ENCODE measurements at regions not wholly inside any gene's neighbourhood (a gene's known extent, or its start where the extent isn't known, plus 50 kb on each side); places are given as distances from the start of the nearest gene placed in this dataset.

DNA sequence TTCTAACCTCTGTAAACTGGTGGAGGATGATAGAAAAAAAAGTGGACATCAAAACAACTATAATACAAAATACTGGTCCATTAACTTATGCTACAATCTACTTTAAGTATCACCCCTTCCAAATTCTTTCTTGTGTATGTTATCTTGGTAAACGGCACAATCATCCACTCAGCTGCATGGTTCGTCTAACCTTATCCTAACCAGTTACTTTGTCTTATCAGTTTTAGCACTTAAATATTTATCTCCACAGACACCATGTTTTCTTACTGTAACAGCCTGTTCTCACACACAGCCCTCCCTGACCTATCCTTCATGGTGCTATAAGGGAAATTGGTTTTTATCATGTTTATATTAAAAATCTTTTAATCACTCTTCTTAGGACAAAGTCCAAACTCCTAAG lies 157.2 kb downstream of the PTGER3 start:
- no peak for DNase-seq
- no peak overlapping the region for H3K27ac ChIP-seq (ENCODE audit: low read depth in 2 of 2, low read length in 2 of 2)

GRCh38 chr1:70891051-70891843 lies 156.4 kb downstream of the PTGER3 start:
- intact Hi-C loops (cut with DNase I): no loop called here
- Histone ChIP-seq H3K9ac (ENCODE audit: low read length in 3 of 3) (no peak overlapping the region), H3K27me3 (ENCODE audit: control insufficient read depth, insufficient read depth, low read length) (no peaks in the 10 kb centered on the region), H3K36me3 (ENCODE audit: control insufficient read depth in 2 of 3, insufficient read depth in 3 of 3, low read length in 3 of 3) (no peaks in the 10 kb centered on the region), H3K4me3 (ENCODE audit: low read length in 3 of 3) (no peak overlapping the region), H3K27ac (ENCODE audit: low read depth in 2 of 2, low read length in 2 of 2) (no peak overlapping the region), H3K9me3 (ENCODE audit: control insufficient read depth in 2 of 3, insufficient read depth in 1 of 3, low read length in 3 of 3) (no peaks in the 10 kb centered on the region), H3K4me1 (ENCODE audit: control insufficient read depth in 2 of 3, insufficient read depth in 2 of 3, low read depth in 1 of 3, low read length in 3 of 3) (peaks cover 0 to 3% (median 0%) of the 10 kb centered on the region in 3 donors)
- no peak for TF ChIP-seq CTCF (IDR thresholded peaks at IDR 0.05; ENCODE audit: borderline replicate concordance, extremely low read depth, insufficient read depth)
- FAIRE-seq: no peak
- no peak for DNase-seq

More for the DNA sequence above, 157.2 kb downstream of the PTGER3 start:
- no peak for FAIRE-seq
- intact Hi-C loops (cut with DNase I): no loop called here
- Histone ChIP-seq H3K4me1 (ENCODE audit: control insufficient read depth in 2 of 3, insufficient read depth in 2 of 3, low read depth in 1 of 3, low read length in 3 of 3) (peaks cover 0 to 3% (median 0%) of the 10 kb centered on the region in 3 donors), H3K36me3 (ENCODE audit: control insufficient read depth in 2 of 3, insufficient read depth in 3 of 3, low read length in 3 of 3) (no peaks in the 10 kb centered on the region), H3K27me3 (ENCODE audit: control insufficient read depth, insufficient read depth, low read length) (no peaks in the 10 kb centered on the region), H3K9ac (ENCODE audit: low read length in 3 of 3) (no peak overlapping the region), H3K9me3 (ENCODE audit: control insufficient read depth in 2 of 3, insufficient read depth in 1 of 3, low read length in 3 of 3) (no peaks in the 10 kb centered on the region), H3K4me3 (ENCODE audit: low read length in 3 of 3) (no peak overlapping the region)
- no peak for TF ChIP-seq CTCF (IDR thresholded peaks at IDR 0.05; ENCODE audit: borderline replicate concordance, extremely low read depth, insufficient read depth)

DNA sequence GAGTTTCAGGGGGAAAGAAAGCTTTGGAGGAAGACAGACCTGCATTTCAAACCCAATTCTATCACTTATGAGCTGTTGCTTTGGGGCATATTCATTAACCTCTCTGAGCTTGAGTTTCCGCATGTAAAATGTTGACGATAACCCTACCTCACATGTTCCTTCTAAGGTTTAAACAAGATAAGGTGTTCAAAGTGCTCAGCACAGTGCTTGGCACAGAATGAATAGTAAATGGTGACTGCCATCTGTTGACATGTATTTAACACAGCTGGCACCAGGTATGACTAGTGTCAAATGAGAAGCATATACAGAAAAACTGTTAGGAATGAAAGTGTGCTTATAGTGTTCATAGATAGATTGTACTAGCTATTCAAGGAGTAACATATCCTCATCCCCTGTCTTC lies 155.5 kb downstream of the PTGER3 start:
- no peak for DNase-seq

More for the DNA sequence above, 155.5 kb downstream of the PTGER3 start:
- intact Hi-C loops (cut with DNase I): no loop called here
- peaks cover 0 to 3% (median 0%) of the 10 kb centered on the region in 3 donors for H3K4me1 ChIP-seq (ENCODE audit: control insufficient read depth in 2 of 3, insufficient read depth in 2 of 3, low read depth in 1 of 3, low read length in 3 of 3)
- H3K36me3 ChIP-seq (ENCODE audit: control insufficient read depth in 2 of 3, insufficient read depth in 3 of 3, low read length in 3 of 3): no peaks in the 10 kb centered on the region
- no peak overlapping the region for H3K4me3 ChIP-seq (ENCODE audit: low read length in 3 of 3)
- no peak for FAIRE-seq
- no peak overlapping the region for H3K9ac ChIP-seq (ENCODE audit: low read length in 3 of 3)
- H3K27ac ChIP-seq (ENCODE audit: low read depth in 2 of 2, low read length in 2 of 2): no peak overlapping the region
- H3K27me3 ChIP-seq (ENCODE audit: control insufficient read depth, insufficient read depth, low read length): no peaks in the 10 kb centered on the region
- no peak for TF ChIP-seq CTCF (IDR thresholded peaks at IDR 0.05; ENCODE audit: borderline replicate concordance, extremely low read depth, insufficient read depth)
- no peaks in the 10 kb centered on the region for H3K9me3 ChIP-seq (ENCODE audit: control insufficient read depth in 2 of 3, insufficient read depth in 1 of 3, low read length in 3 of 3)

Measured in kidney (tissue), 13 donors.